ENCODE measurements at regions not wholly inside any gene's neighbourhood (a gene's known extent, or its start where the extent isn't known, plus 50 kb on each side); places are given as distances from the start of the nearest gene placed in this dataset.
"Not testable (repeated sequence)": the region's sequence is repeated elsewhere in the genome, so short reads cannot be mapped to it uniquely, and the experiment has no call there.

DNA sequence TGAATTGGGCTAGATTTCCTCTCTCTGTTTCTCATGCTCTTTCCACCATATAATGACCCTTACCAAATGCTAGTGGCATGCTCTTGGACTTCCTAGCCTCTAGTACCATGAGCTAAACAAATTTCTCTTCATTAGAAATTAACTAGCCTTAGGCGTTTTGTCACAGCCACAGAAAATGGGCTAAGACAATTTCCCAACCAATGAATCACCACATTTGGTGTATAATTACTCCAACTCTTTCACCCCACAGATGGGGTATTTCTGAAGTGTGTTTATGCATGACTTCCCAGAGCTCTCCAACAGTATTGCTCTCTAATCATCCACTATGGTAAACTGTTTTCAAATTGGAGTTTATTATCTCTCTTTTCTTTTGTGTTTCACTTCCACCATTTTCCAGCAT lies 1041.1 kb upstream of the COX7C start:
- H3K9me2 ChIP-seq (replicated peaks; ENCODE audit: insufficient read depth) = no peaks in the 10 kb centered on the region
- no peaks in the 10 kb centered on the region for H3K27me3 ChIP-seq
- H2AFZ ChIP-seq = no peak overlapping the region
- no peaks in the 10 kb centered on the region for H3K4me1 ChIP-seq (ENCODE audit: insufficient read depth)
- 68% methylated on average over 1 of the region's 1 CpG for whole genome bisulfite sequencing (ENCODE audit: low lambda C conversion rate, missing lambda C conversion rate)
- no peaks in the 10 kb centered on the region for H3K36me3 ChIP-seq (replicated peaks; ENCODE audit: insufficient read depth, low read depth)
- H3K4me3 ChIP-seq = no peak overlapping the region
- H3K79me2 ChIP-seq = no peaks in the 10 kb centered on the region
- no peaks in the 10 kb centered on the region for H3K9me3 ChIP-seq (ENCODE audit: low read depth)
- DNase-seq (ENCODE audit: low spot score) = no peak
- TF ChIP-seq EZH2 (IDR thresholded peaks at IDR 0.05; ENCODE audit: borderline replicate concordance) (no peak), EZH2phosphoT487 (IDR thresholded peaks at IDR 0.05; ENCODE audit: low read depth, severe bottlenecking, unreplicated experiment) (no peak)
- no peaks in the 10 kb centered on the region for H4K20me1 ChIP-seq (ENCODE audit: insufficient read depth, poor library complexity, severe bottlenecking)
- no peak overlapping the region for H3K27ac ChIP-seq
- H3K4me2 ChIP-seq = no peak overlapping the region

DNA sequence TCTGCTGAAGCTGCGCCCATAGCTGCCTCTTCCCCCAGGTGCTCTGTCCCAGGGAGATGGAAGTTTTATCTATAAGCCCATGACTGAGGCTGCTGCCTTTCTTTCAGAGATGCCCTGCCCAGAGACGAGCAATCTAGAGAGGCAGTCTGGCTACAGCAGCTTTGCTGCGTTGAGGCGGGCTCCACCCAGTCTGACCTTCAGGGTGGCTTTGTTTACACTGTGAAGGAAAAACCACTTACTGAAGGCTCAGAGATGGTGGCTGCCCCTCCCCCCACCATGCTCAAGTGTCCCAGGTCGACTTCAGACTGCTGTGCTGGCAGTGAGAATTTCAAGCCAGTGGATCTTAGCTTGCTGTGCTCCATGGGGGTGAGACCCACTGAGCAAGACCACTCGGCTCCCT lies 1029.9 kb upstream of the COX7C start:
- not testable (repeated sequence) for H2AFZ ChIP-seq; H3K79me2 ChIP-seq; H3K4me2 ChIP-seq; H3K4me1 ChIP-seq (ENCODE audit: insufficient read depth); H3K9me2 ChIP-seq (replicated peaks; ENCODE audit: insufficient read depth); H3K36me3 ChIP-seq (replicated peaks; ENCODE audit: insufficient read depth, low read depth); H3K9me3 ChIP-seq (ENCODE audit: low read depth); H3K27ac ChIP-seq; H3K27me3 ChIP-seq; H3K4me3 ChIP-seq; H4K20me1 ChIP-seq (ENCODE audit: insufficient read depth, poor library complexity, severe bottlenecking)
- peak; percentile 18 for DNase-seq (ENCODE audit: low spot score)
- WGBS (ENCODE audit: low lambda C conversion rate, missing lambda C conversion rate) = 31% methylated on average over 6 of the region's 6 CpGs

DNA sequence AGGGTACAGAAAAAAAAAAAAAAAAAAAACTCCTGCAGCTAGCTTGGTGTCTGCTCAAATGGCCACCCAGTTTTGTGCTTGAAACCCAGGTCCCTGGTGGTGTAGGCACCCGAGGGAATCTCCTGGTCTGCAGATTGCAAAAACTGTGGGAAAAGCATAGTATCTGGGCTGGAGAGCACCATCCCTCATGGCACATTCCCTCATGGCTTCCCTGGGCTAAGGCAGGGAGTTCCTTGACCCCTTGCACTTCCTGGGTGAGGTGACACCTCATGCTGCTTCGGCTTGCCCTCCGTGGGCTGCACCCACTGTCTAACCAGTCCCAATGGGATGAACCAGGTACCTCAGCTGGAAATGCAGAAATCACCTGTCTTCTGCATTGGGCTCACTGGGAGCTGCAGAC lies 1029.5 kb upstream of the COX7C start:
- DNase-seq (ENCODE audit: low spot score); H3K9me2 ChIP-seq (replicated peaks; ENCODE audit: insufficient read depth); H3K4me2 ChIP-seq; H3K27me3 ChIP-seq; H3K9me3 ChIP-seq (ENCODE audit: low read depth); H3K4me1 ChIP-seq (ENCODE audit: insufficient read depth); H3K36me3 ChIP-seq (replicated peaks; ENCODE audit: insufficient read depth, low read depth); H3K4me3 ChIP-seq; H3K79me2 ChIP-seq; H4K20me1 ChIP-seq (ENCODE audit: insufficient read depth, poor library complexity, severe bottlenecking); H3K27ac ChIP-seq; H2AFZ ChIP-seq: not testable (repeated sequence)
- 98% methylated on average over 3 of the region's 3 CpGs for WGBS (ENCODE audit: low lambda C conversion rate, missing lambda C conversion rate)

DNA sequence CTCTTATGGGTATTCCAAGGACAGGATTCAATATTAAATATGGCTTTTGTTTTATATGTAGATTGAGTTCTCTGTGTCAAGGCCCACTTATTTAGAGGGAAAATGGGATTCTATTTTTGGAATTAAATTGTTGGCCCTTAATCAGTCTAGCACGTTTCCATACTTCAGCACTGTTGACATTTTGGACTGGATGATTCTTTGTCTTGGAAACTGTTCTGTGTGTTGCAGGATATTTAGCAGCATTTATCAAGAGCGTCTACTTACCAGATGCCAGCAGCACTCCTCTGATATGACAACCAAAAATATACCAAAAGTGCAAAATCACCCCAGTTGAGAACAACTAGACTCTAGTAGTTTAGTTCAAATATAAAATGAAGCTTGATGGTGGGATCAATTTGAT lies 1027.0 kb upstream of the COX7C start:
- Histone ChIP-seq H3K27ac (no peak overlapping the region), H3K4me1 (ENCODE audit: insufficient read depth) (no peaks in the 10 kb centered on the region), H3K9me2 (replicated peaks; ENCODE audit: insufficient read depth) (no peaks in the 10 kb centered on the region), H3K36me3 (replicated peaks; ENCODE audit: insufficient read depth, low read depth) (no peaks in the 10 kb centered on the region), H3K27me3 (no peaks in the 10 kb centered on the region), H3K4me2 (no peak overlapping the region), H2AFZ (no peak overlapping the region), H3K4me3 (no peak overlapping the region), H4K20me1 (ENCODE audit: insufficient read depth, poor library complexity, severe bottlenecking) (no peaks in the 10 kb centered on the region), H3K9me3 (ENCODE audit: low read depth) (no peaks in the 10 kb centered on the region), H3K79me2 (no peaks in the 10 kb centered on the region)
- 84% methylated on average over 2 of the region's 2 CpGs for WGBS (ENCODE audit: low lambda C conversion rate, missing lambda C conversion rate)
- DNase-seq (ENCODE audit: low spot score) = no peak
- TF ChIP-seq EZH2 (IDR thresholded peaks at IDR 0.05; ENCODE audit: borderline replicate concordance) = no peak
- TF ChIP-seq, protein P1, sequence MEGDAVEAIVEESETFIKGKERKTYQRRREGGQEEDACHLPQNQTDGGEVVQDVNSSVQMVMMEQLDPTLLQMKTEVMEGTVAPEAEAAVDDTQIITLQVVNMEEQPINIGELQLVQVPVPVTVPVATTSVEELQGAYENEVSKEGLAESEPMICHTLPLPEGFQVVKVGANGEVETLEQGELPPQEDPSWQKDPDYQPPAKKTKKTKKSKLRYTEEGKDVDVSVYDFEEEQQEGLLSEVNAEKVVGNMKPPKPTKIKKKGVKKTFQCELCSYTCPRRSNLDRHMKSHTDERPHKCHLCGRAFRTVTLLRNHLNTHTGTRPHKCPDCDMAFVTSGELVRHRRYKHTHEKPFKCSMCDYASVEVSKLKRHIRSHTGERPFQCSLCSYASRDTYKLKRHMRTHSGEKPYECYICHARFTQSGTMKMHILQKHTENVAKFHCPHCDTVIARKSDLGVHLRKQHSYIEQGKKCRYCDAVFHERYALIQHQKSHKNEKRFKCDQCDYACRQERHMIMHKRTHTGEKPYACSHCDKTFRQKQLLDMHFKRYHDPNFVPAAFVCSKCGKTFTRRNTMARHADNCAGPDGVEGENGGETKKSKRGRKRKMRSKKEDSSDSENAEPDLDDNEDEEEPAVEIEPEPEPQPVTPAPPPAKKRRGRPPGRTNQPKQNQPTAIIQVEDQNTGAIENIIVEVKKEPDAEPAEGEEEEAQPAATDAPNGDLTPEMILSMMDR (IDR thresholded peaks at IDR 0.05; ENCODE audit: poor library complexity) = no peak
- TF ChIP-seq EZH2phosphoT487 (IDR thresholded peaks at IDR 0.05; ENCODE audit: low read depth, severe bottlenecking, unreplicated experiment) = no peak

DNA sequence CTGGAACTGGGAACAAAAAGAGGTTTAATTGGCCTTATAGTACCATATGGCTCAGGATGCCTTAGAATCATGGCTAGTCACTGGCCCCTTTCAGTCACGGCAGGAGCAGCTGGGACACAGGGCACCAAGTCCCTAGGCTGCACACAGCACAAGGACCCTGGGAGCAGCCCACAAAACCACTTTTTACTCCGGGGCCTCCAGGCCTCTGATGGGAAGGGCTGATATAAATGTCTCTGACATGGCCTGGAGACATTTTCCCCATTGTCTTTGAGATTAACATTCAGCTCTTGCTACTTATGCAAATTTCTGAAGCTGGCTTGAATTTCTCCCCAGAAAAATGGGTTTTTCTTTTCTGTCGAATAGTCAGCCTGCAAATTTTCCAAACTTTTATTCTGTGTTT lies 1026.4 kb upstream of the COX7C start:
- Histone ChIP-seq H3K4me3 (no peak overlapping the region), H3K27me3 (no peaks in the 10 kb centered on the region), H2AFZ (no peak overlapping the region), H3K9me3 (ENCODE audit: low read depth) (no peaks in the 10 kb centered on the region), H3K4me1 (ENCODE audit: insufficient read depth) (no peaks in the 10 kb centered on the region), H3K4me2 (no peak overlapping the region), H3K9me2 (replicated peaks; ENCODE audit: insufficient read depth) (no peaks in the 10 kb centered on the region), H4K20me1 (ENCODE audit: insufficient read depth, poor library complexity, severe bottlenecking) (no peaks in the 10 kb centered on the region), H3K27ac (no peak overlapping the region), H3K79me2 (no peaks in the 10 kb centered on the region), H3K36me3 (replicated peaks; ENCODE audit: insufficient read depth, low read depth) (no peaks in the 10 kb centered on the region)
- TF ChIP-seq EZH2 (IDR thresholded peaks at IDR 0.05; ENCODE audit: borderline replicate concordance) (no peak), EZH2phosphoT487 (IDR thresholded peaks at IDR 0.05; ENCODE audit: low read depth, severe bottlenecking, unreplicated experiment) (no peak)
- TF ChIP-seq, protein P1 (IDR thresholded peaks at IDR 0.05; ENCODE audit: poor library complexity) = no peak
- 58% methylated on average over 3 of the region's 3 CpGs for WGBS (ENCODE audit: low lambda C conversion rate, missing lambda C conversion rate)
- DNase-seq (ENCODE audit: low spot score) = no peak
